ENCODE measurements at regions not wholly inside any gene's neighbourhood (a gene's known extent, or its start where the extent isn't known, plus 50 kb on each side); places are given as distances from the start of the nearest gene placed in this dataset.

DNA sequence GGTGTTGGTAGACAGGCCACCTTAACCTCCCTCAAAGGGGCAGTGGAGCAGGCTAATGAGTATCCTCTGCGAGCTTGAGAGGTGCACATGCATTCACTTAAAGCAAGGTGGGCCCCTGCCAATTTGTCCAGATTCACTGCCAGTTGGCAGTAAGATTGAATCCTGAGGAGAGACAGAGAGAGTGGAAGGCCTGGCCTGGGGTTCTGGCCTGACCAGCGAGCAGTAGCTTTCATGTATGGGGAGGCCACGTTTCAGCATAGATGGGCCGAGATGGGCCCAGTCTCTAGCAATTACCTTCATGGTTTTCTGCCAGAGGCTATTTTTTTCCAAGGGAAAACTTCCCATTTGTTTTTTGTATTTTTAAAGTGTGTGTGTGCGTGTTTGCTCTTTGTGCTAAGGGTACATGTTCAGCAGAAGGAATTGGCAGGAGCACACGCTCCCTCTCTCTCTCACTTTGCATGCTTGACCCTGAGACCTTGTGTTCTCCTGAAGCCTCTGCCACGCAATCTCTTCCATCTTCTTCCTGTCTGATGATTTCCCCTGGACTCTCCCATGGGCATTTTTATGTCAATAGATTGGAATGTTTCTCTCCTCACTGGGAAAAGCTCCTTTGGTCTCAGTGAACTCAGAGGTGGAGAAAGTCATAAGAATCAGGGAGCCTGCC is 215.8 kb upstream of the SFRP2 start:
- H3K9ac ChIP-seq (ENCODE audit: low read depth, low read length) = peak overlapping the region; percentile 61
- peaks cover 13% of the 10 kb centered on the region for H3K4me1 ChIP-seq (ENCODE audit: control insufficient read depth, insufficient read depth, low read length)
- H3K4me3 ChIP-seq (ENCODE audit: low read length) = no peak overlapping the region
- H3K36me3 ChIP-seq (ENCODE audit: insufficient read depth, low read length) = no peaks in the 10 kb centered on the region
- peak overlapping the region; percentile 43 for H3K4me2 ChIP-seq (ENCODE audit: low read length)
- no peaks in the 10 kb centered on the region for H3K27me3 ChIP-seq (ENCODE audit: control insufficient read depth, insufficient read depth, low read length)
- H3K9me3 ChIP-seq (replicated peaks; ENCODE audit: low read length) = no peaks in the 10 kb centered on the region

DNA sequence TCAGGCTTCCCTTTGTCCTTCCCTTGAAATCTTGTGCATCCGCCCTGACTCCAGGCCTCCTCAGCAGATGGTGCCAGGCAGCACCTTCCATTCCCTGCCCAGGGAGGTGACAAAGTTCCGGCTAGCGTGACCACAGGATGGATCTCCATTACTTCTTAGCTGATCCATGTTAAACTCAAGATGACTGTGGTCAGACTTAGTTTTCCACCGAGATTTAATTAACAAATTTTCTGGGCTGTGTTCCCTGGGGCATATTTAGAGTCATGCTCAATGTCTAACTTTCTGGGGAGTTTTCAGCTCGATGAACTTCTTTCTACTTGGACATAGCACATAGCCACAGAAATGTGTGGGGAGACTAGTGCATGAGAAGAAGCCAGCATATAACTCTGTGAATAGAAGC is 215.1 kb upstream of the SFRP2 start:
- no peaks in the 10 kb centered on the region for H3K36me3 ChIP-seq (ENCODE audit: insufficient read depth, low read length)
- peaks cover 13% of the 10 kb centered on the region for H3K4me1 ChIP-seq (ENCODE audit: control insufficient read depth, insufficient read depth, low read length)
- H3K9me3 ChIP-seq (replicated peaks; ENCODE audit: low read length) = no peaks in the 10 kb centered on the region
- H3K4me2 ChIP-seq (ENCODE audit: low read length) = no peak overlapping the region
- H3K9ac ChIP-seq (ENCODE audit: low read depth, low read length) = peak overlapping the region; percentile 61
- H3K27me3 ChIP-seq (ENCODE audit: control insufficient read depth, insufficient read depth, low read length) = no peaks in the 10 kb centered on the region
- no peak overlapping the region for H3K4me3 ChIP-seq (ENCODE audit: low read length)

GRCh38 chr4:154003378-154003777 is 214.5 kb upstream of the SFRP2 start:
- Histone ChIP-seq H3K9ac (ENCODE audit: low read depth, low read length) (no peak overlapping the region), H3K4me2 (ENCODE audit: low read length) (no peak overlapping the region), H3K36me3 (ENCODE audit: insufficient read depth, low read length) (no peaks in the 10 kb centered on the region), H3K4me3 (ENCODE audit: low read length) (no peak overlapping the region), H3K27me3 (ENCODE audit: control insufficient read depth, insufficient read depth, low read length) (no peaks in the 10 kb centered on the region), H3K9me3 (replicated peaks; ENCODE audit: low read length) (no peaks in the 10 kb centered on the region), H3K4me1 (ENCODE audit: control insufficient read depth, insufficient read depth, low read length) (peaks cover 13% of the 10 kb centered on the region)

DNA sequence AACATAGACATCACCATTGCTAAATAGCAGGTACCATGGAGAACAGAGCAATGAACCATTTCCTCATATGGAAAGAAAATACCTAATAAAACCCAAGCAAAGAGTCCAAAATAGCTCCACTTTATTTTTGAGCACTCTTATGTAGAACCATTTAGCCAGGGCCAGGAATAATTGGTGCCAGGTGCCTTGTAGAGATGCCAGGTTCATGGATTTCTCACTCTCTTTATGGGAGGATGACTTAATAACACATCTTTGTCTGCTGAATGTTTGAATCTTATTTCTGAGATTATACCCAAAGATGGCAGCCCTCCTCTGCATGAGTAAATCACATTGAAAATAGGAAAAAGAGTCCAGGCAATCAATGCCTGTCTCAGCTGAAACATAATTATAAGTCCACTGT is 212.3 kb upstream of the SFRP2 start:
- peaks cover 13% of the 10 kb centered on the region for H3K4me1 ChIP-seq (ENCODE audit: control insufficient read depth, insufficient read depth, low read length)
- no peaks in the 10 kb centered on the region for H3K27me3 ChIP-seq (ENCODE audit: control insufficient read depth, insufficient read depth, low read length)
- no peaks in the 10 kb centered on the region for H3K36me3 ChIP-seq (ENCODE audit: insufficient read depth, low read length)
- no peak overlapping the region for H3K4me3 ChIP-seq (ENCODE audit: low read length)
- no peaks in the 10 kb centered on the region for H3K9me3 ChIP-seq (replicated peaks; ENCODE audit: low read length)
- no peak overlapping the region for H3K9ac ChIP-seq (ENCODE audit: low read depth, low read length)
- H3K4me2 ChIP-seq (ENCODE audit: low read length) = no peak overlapping the region

- no peaks in the 10 kb centered on the region for H3K4me1 ChIP-seq (ENCODE audit: control insufficient read depth, insufficient read depth, low read length)
- no peaks in the 10 kb centered on the region for H3K36me3 ChIP-seq (ENCODE audit: insufficient read depth, low read length)
- no peak overlapping the region for H3K4me2 ChIP-seq (ENCODE audit: low read length)
- H3K9me3 ChIP-seq (replicated peaks; ENCODE audit: low read length) = no peaks in the 10 kb centered on the region
- no peak overlapping the region for H3K9ac ChIP-seq (ENCODE audit: low read depth, low read length)
- no peaks in the 10 kb centered on the region for H3K27me3 ChIP-seq (ENCODE audit: control insufficient read depth, insufficient read depth, low read length)
- H3K4me3 ChIP-seq (ENCODE audit: low read length) = no peak overlapping the region
Observed at GRCh38 chr4:153997516-153997915, 208.6 kb upstream of the SFRP2 start.

DNA sequence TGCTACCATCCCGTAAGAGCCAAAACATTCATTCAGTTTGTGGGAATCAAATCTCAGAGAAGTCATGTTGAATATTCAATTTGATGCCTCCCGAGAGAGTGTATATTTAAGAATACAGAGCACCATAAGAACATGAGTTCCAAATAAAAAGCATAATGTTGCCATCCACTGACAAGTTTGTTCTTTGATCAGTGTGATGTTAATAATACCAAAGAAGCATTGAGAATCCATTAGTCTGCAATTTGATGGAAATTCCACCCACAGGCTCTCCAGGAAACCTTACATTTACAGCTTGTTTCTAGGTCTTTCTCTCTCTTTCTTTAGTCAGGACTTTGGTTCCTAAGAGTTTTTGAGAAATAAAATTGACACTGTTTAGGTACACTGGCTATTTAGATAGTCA is 200.6 kb upstream of the SFRP2 start:
- Histone ChIP-seq H3K9me3 (replicated peaks; ENCODE audit: low read length) (no peaks in the 10 kb centered on the region), H3K4me2 (ENCODE audit: low read length) (no peak overlapping the region), H3K4me3 (ENCODE audit: low read length) (no peak overlapping the region), H3K4me1 (ENCODE audit: control insufficient read depth, insufficient read depth, low read length) (no peaks in the 10 kb centered on the region), H3K36me3 (ENCODE audit: insufficient read depth, low read length) (no peaks in the 10 kb centered on the region), H3K9ac (ENCODE audit: low read depth, low read length) (no peak overlapping the region), H3K27me3 (ENCODE audit: control insufficient read depth, insufficient read depth, low read length) (no peaks in the 10 kb centered on the region)

- H3K9me3 ChIP-seq (replicated peaks; ENCODE audit: low read length) = no peaks in the 10 kb centered on the region
- no peak overlapping the region for H3K4me2 ChIP-seq (ENCODE audit: low read length)
- H3K27me3 ChIP-seq (ENCODE audit: control insufficient read depth, insufficient read depth, low read length) = no peaks in the 10 kb centered on the region
- H3K9ac ChIP-seq (ENCODE audit: low read depth, low read length) = no peak overlapping the region
- no peak overlapping the region for H3K4me3 ChIP-seq (ENCODE audit: low read length)
- H3K36me3 ChIP-seq (ENCODE audit: insufficient read depth, low read length) = no peaks in the 10 kb centered on the region
- H3K4me1 ChIP-seq (ENCODE audit: control insufficient read depth, insufficient read depth, low read length) = no peaks in the 10 kb centered on the region
Observed at GRCh38 chr4:153988492-153989363, 199.8 kb upstream of the SFRP2 start.

DNA sequence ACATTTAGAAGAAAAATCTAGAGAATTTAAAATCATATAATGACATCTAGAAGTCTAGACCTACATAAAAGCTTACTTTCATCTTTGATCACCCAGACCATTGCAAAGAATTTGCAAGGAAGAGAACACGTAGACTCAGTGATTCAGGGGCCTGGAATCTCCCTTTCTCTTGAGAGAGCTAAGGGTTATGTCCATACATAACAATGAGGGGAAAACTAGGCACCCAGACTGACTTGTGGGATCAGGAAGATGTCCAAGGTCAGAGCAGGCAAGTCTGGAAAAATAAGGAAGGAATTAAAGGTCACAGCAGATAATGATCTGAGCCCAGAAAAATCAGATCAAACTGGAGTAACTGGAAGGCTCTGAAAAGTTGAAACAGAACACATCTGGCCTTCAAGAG is 198.4 kb upstream of the SFRP2 start:
- no peak overlapping the region for H3K9ac ChIP-seq (ENCODE audit: low read depth, low read length)
- no peak overlapping the region for H3K4me2 ChIP-seq (ENCODE audit: low read length)
- H3K9me3 ChIP-seq (replicated peaks; ENCODE audit: low read length) = no peaks in the 10 kb centered on the region
- H3K36me3 ChIP-seq (ENCODE audit: insufficient read depth, low read length) = no peaks in the 10 kb centered on the region
- H3K4me3 ChIP-seq (ENCODE audit: low read length) = no peak overlapping the region
- no peaks in the 10 kb centered on the region for H3K27me3 ChIP-seq (ENCODE audit: control insufficient read depth, insufficient read depth, low read length)
- no peaks in the 10 kb centered on the region for H3K4me1 ChIP-seq (ENCODE audit: control insufficient read depth, insufficient read depth, low read length)

DNA sequence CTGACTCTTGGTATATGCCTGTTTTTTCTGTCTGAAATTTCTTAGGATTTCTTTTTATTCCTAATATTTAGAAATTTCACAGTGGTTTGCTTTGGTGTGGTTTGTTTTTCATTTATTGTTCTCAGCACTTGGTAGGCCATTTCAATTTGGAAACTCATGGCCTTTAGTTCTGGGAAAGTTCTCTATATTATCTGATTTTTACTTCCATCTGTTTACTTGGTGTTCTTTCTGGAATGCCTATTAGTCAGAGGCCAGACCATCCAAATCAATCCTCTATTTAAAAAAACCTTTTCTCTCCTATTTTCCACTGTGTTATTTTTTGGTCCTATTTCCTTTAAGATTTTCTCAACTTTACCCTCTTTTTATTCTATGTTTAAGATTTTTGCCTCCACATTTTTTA is 188.1 kb upstream of the SFRP2 start:
- no peaks in the 10 kb centered on the region for H3K9me3 ChIP-seq (replicated peaks; ENCODE audit: low read length)
- no peaks in the 10 kb centered on the region for H3K4me1 ChIP-seq (ENCODE audit: control insufficient read depth, insufficient read depth, low read length)
- H3K4me3 ChIP-seq (ENCODE audit: low read length) = no peak overlapping the region
- H3K27me3 ChIP-seq (ENCODE audit: control insufficient read depth, insufficient read depth, low read length) = no peaks in the 10 kb centered on the region
- no peaks in the 10 kb centered on the region for H3K36me3 ChIP-seq (ENCODE audit: insufficient read depth, low read length)
- H3K9ac ChIP-seq (ENCODE audit: low read depth, low read length) = no peak overlapping the region
- H3K4me2 ChIP-seq (ENCODE audit: low read length) = no peak overlapping the region

- H3K4me1 ChIP-seq (ENCODE audit: control insufficient read depth, insufficient read depth, low read length) = no peaks in the 10 kb centered on the region
- no peak overlapping the region for H3K4me2 ChIP-seq (ENCODE audit: low read length)
- no peaks in the 10 kb centered on the region for H3K27me3 ChIP-seq (ENCODE audit: control insufficient read depth, insufficient read depth, low read length)
- no peaks in the 10 kb centered on the region for H3K36me3 ChIP-seq (ENCODE audit: insufficient read depth, low read length)
- H3K9me3 ChIP-seq (replicated peaks; ENCODE audit: low read length) = no peaks in the 10 kb centered on the region
- no peak overlapping the region for H3K9ac ChIP-seq (ENCODE audit: low read depth, low read length)
- H3K4me3 ChIP-seq (ENCODE audit: low read length) = no peak overlapping the region
Observed at GRCh38 chr4:153974452-153974851, 185.6 kb upstream of the SFRP2 start.

GRCh38 chr4:153973942-153974341 is 185.1 kb upstream of the SFRP2 start:
- Histone ChIP-seq H3K27me3 (ENCODE audit: control insufficient read depth, insufficient read depth, low read length) (no peaks in the 10 kb centered on the region), H3K4me3 (ENCODE audit: low read length) (no peak overlapping the region), H3K4me1 (ENCODE audit: control insufficient read depth, insufficient read depth, low read length) (no peaks in the 10 kb centered on the region), H3K4me2 (ENCODE audit: low read length) (no peak overlapping the region), H3K36me3 (ENCODE audit: insufficient read depth, low read length) (no peaks in the 10 kb centered on the region), H3K9ac (ENCODE audit: low read depth, low read length) (no peak overlapping the region), H3K9me3 (replicated peaks; ENCODE audit: low read length) (no peaks in the 10 kb centered on the region)

- H3K4me2 ChIP-seq (ENCODE audit: low read length) = no peak overlapping the region
- H3K9me3 ChIP-seq (replicated peaks; ENCODE audit: low read length) = no peaks in the 10 kb centered on the region
- H3K27me3 ChIP-seq (ENCODE audit: control insufficient read depth, insufficient read depth, low read length) = no peaks in the 10 kb centered on the region
- no peaks in the 10 kb centered on the region for H3K4me1 ChIP-seq (ENCODE audit: control insufficient read depth, insufficient read depth, low read length)
- H3K36me3 ChIP-seq (ENCODE audit: insufficient read depth, low read length) = no peaks in the 10 kb centered on the region
- H3K9ac ChIP-seq (ENCODE audit: low read depth, low read length) = no peak overlapping the region
- H3K4me3 ChIP-seq (ENCODE audit: low read length) = no peak overlapping the region
Observed at GRCh38 chr4:153971899-153972298, 183.0 kb upstream of the SFRP2 start.
